D721Med (cell line): ENCODE measurements at regions not wholly inside any gene's neighbourhood (a gene's known extent, or its start where the extent isn't known, plus 50 kb on each side); places are given as distances from the start of the nearest gene placed in this dataset.
A peak's percentile ranks its signal among the peaks of the same experiment; 100 is the strongest.
"Not testable (repeated sequence)": the region's sequence is repeated elsewhere in the genome, so short reads cannot be mapped to it uniquely, and the experiment has no call there.

Experiments used
- DNase-seq: peaks from one replicate; pipeline ENCODE4 v3.0.0; 2011; ENCODE audit warnings: low spot score; ENCODE audit not compliant: insufficient read length
- FAIRE-seq: peaks from 2 replicates; lab custom pipeline; 2011; peaks lifted over from hg19 to GRCh38; lab: Jason Lieb, UNC
- TF ChIP-seq, protein P1 (sequence below): IDR thresholded peaks from 2 replicates; pipeline ENCODE4 v1.5.1; 2012; ENCODE audit warnings: mild to moderate bottlenecking, control low read depth; ENCODE audit not compliant: insufficient read depth; ENCODE audit errors: missing control alignments

DNA sequence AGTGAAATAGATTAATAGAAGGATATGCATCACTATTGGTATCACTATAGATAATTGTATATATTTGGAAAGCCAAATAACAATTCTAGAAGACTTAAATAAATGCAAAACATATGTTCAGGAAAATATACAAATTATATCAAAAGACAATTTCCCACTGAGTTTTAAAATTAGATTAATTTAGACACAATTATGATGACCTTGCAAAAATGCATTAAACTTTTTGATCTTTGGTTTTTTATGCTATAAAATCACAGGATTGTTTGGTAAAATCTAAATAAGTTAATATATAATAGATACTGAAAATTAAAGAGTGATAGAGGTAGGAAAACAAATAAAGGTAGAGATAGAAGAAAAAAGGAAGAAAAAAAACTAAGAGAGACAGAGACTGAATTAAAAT is 2027.7 kb downstream of the MRPL39 start:
- FAIRE-seq (no peak), DNase-seq (no peak)
- TF ChIP-seq, protein P1, sequence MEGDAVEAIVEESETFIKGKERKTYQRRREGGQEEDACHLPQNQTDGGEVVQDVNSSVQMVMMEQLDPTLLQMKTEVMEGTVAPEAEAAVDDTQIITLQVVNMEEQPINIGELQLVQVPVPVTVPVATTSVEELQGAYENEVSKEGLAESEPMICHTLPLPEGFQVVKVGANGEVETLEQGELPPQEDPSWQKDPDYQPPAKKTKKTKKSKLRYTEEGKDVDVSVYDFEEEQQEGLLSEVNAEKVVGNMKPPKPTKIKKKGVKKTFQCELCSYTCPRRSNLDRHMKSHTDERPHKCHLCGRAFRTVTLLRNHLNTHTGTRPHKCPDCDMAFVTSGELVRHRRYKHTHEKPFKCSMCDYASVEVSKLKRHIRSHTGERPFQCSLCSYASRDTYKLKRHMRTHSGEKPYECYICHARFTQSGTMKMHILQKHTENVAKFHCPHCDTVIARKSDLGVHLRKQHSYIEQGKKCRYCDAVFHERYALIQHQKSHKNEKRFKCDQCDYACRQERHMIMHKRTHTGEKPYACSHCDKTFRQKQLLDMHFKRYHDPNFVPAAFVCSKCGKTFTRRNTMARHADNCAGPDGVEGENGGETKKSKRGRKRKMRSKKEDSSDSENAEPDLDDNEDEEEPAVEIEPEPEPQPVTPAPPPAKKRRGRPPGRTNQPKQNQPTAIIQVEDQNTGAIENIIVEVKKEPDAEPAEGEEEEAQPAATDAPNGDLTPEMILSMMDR, result no peak

DNA sequence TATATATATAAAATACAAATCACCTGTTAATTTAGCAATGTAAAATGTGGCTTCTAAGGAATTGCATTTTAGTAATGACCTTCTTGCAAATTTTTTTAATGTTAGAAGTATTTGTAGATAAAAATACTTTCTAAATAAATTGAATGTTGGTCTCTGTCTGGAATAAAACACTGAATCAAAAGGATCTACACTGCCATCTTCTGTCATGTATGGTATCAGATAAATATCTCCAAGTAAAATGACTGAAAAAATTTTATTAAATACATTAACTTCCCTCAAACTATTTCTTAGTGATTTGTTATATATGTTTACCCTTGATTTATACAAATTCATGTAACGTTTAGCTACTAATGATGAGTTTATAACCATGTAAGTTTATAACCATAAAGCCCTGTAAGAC is 2029.3 kb downstream of the MRPL39 start:
- DNase-seq, result no peak
- TF ChIP-seq, protein P1, result peak; percentile 47
- FAIRE-seq, result no peak

DNA sequence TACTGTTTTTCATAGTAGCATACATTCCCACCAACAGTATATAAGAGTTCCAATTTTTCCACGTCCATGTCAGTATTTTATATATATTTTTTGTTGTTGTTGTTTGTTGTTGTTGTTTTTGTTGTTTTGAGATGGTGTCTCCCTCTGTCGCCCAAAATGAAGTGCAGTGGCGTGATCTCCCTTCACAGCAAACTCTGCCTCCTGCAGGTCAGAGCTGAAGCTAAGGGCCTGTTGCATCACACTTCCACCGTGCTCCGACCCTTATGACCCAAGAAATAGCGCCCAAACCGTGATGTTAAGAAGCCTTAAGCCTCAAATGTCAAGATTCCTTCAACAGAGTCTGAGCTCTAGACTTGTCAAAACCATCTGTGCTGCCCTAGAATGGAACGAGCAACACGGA is 2032.3 kb downstream of the MRPL39 start:
- FAIRE-seq, result no peak
- TF ChIP-seq, protein P1, result no peak
- no peak for DNase-seq

DNA sequence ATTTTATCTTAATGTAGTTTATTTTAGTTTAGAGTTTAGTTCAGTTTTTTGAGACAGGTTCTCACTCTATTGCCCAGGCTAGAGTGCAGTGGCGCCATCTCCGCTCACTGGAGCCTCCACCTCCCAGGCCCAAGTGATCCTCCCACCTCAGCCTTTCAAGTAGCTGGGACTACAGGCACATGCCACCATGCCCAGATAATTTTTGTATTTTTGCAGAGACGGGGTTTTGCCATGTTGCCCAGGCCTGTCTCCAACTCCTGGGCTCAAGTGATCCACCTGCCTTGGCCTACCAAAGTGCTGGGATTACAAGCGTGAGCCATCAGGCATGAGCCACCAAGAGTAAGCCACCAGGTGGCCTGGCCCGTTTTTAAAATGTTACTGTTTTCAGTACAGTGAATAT is 2058.4 kb downstream of the MRPL39 start:
- not testable (repeated sequence) for FAIRE-seq

DNA sequence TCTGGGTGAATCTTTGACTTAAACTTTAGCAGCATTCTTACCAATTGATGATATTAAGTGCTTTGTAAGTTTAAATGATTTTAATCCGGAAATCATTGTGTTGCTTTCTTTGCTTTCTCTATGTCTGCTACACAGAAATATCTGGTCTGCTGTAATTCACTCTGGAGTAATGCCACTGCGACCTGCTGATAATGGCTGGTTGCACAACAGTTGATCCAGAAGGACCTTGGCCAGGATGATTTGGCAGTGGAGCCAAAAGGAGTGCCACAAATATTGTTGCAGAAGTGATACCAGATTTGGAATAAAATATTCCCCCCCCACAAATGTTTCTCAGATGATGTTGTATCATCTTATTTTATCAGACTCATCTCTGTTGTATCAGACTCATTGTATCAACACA is 2063.9 kb downstream of the MRPL39 start:
- FAIRE-seq (no peak), DNase-seq (no peak)

More for the DNA sequence above, 2058.4 kb downstream of the MRPL39 start:
- not testable (repeated sequence) for DNase-seq

DNA sequence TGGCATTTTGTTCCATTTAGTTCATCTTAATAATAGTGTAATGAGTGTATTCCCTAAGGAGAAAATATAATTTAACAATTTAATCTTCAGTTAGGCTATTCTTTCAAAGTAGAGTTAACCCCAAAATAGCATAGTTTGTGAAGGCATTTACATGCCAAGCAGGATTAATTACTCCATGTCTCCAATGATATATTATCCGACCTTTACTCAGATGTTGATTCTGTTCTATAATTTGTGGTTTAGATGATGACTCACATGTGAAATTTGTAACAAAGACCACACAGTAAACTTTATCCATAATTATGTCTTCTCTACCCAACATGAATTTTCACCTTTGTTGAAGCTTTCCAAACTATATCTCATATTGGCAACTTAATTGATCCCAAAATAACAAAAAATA is 2065.2 kb downstream of the MRPL39 start:
- FAIRE-seq, result peak; percentile 44

More for the DNA sequence above, 2063.9 kb downstream of the MRPL39 start:
- TF ChIP-seq, protein P1, result no peak

DNA sequence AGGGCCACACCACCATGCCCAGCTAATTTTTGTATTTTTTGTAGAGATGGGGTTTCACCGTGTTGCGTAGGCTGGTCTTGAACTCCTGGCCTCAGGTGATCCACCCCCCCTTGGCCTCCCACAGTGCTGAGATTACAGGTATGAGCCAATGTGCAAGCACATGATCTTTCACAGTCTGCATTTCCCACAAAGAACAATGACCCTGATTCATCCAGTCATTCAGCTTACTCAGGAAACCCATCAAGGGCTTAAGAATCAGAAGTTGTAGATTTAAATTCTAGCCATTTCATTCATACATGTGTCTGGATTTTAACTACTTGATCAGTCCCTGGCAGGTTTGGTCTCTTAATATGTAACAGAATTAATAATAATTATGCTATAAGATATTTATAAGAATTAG is 2065.7 kb downstream of the MRPL39 start:
- FAIRE-seq, result no peak
- no peak for DNase-seq

More for the DNA sequence above, 2065.2 kb downstream of the MRPL39 start:
- TF ChIP-seq, protein P1, result no peak
- no peak for DNase-seq

More for the DNA sequence above, 2065.7 kb downstream of the MRPL39 start:
- TF ChIP-seq, protein P1, result no peak
